ENCODE measurements at regions not wholly inside any gene's neighbourhood (a gene's known extent, or its start where the extent isn't known, plus 50 kb on each side); places are given as distances from the start of the nearest gene placed in this dataset.

DNA sequence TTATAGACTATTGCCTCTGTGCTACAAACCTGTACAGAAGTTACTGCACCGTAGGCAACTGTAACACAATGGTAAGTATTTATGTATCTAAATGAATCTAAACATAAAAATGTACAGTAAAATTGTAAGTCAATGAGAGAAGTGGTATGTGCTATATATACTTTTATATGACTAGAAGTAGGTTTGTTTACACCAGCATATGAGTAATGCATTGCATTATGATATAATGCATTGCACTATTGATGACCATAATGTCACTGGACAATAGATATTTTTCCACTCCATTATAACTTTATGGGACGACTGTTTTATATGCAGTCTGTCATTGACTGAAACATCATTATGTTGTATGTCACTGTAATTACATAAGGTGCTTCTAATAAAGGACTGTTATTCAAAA, 340.3 kb upstream of the SNX7 start:
- no peak for DNase-seq (ENCODE audit: extremely low read depth, low read depth)
- TF ChIP-seq, protein P1, sequence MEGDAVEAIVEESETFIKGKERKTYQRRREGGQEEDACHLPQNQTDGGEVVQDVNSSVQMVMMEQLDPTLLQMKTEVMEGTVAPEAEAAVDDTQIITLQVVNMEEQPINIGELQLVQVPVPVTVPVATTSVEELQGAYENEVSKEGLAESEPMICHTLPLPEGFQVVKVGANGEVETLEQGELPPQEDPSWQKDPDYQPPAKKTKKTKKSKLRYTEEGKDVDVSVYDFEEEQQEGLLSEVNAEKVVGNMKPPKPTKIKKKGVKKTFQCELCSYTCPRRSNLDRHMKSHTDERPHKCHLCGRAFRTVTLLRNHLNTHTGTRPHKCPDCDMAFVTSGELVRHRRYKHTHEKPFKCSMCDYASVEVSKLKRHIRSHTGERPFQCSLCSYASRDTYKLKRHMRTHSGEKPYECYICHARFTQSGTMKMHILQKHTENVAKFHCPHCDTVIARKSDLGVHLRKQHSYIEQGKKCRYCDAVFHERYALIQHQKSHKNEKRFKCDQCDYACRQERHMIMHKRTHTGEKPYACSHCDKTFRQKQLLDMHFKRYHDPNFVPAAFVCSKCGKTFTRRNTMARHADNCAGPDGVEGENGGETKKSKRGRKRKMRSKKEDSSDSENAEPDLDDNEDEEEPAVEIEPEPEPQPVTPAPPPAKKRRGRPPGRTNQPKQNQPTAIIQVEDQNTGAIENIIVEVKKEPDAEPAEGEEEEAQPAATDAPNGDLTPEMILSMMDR (IDR thresholded peaks at IDR 0.05; ENCODE audit: low read depth, low read length): no peak

DNA sequence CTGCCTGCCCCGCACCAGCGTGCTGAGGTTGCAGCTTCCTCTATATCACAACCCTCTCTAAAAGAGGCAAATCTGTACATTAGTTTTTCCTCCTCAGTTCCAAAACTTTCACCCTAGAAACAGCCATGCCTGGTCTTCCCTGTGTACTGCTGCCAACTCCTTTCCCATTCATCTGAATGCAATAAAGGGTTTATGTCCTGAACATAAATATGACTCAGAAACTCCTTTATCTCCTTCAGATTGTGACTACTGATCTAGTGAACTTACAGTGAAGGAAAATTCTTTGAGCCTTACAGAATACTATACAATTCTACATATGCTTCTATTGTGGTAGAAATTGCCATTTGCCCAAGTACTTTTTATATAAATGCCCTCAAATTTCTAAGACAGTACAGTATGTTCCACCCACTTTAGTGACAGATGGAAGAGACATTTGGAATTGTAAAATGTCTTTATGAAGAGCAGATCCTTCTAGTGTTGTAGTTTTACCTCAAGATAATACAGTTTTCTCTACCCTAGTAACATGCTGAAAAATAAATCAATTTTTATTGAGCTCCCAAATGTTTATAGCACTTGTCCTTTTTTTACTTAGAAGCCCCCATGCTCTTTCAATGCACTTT, 345.1 kb upstream of the SNX7 start:
- TF ChIP-seq, protein P1 (IDR thresholded peaks at IDR 0.05; ENCODE audit: low read depth, low read length): no peak
- DNase-seq (ENCODE audit: extremely low read depth, low read depth): no peak

DNA sequence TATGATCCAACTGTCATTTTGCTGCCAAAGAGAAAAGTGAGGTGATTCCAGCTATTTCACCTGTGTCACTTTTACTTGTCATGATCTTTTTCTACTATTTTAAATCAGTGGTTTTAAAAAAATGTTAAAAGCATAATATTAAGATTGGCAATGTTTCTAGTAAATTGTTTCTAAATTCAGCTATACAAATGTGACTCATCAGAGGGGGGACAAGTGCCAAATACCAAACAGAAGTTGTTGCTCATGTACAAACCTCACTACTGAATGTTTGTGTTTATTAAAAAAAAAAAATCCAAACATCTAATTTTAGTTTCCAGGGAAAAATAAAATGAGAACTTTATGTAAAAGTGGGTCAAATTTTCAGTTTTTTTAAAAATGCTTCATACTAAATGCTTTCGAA, 346.2 kb upstream of the SNX7 start:
- TF ChIP-seq, protein P1 (IDR thresholded peaks at IDR 0.05; ENCODE audit: low read depth, low read length): no peak
- DNase-seq (ENCODE audit: extremely low read depth, low read depth): peak; percentile 39

DNA sequence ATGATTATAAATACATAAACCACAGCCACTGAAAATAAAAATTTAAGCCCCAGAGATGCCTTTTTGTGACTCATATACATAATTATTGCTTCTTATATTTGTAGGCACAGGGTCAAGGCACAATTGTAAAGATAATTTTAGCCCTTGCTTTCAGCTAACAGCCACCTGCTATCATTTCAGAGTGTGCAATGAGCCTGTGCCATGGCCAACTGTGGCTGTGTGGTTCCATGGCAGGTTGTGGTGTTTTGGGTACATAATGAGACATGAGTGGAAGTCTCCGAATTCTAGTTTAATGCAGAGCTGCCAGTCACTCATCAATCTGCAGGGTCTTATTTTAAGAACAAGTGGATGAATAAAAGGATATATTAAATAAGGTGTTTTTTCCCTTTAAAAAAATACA, 346.9 kb upstream of the SNX7 start:
- TF ChIP-seq, protein P1 (IDR thresholded peaks at IDR 0.05; ENCODE audit: low read depth, low read length): no peak

DNA sequence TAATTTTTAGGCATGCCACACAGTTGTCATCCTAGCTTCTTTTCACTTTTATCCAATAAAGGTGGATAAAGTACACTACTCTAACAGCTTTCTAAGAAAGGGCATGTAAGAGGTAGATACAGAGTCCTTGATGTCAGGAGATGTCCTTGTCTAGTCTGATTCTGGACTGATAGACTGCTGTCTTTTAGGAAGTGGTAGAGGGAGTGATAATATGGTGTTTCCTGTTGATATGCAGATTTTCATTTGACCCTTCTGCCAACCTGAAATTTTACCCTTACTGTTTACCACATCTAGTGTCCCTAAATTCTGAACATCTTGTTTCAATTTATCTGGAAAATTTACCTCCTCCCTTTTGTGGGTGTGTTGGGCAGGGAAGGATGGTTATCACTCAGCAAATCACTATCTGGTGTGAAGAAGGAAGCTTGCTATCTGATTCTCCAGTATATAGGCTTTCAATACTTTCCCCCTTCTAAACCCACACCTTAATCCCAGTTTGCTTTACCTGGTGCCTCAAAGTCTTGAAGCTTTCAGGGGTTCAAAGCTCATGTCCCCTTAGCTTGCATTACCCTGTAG, 354.9 kb upstream of the SNX7 start:
- TF ChIP-seq, protein P1 (IDR thresholded peaks at IDR 0.05; ENCODE audit: low read depth, low read length): no peak
- DNase-seq (ENCODE audit: extremely low read depth, low read depth): no peak

More for the DNA sequence above, 346.9 kb upstream of the SNX7 start:
- DNase-seq (ENCODE audit: extremely low read depth, low read depth): no peak

DNA sequence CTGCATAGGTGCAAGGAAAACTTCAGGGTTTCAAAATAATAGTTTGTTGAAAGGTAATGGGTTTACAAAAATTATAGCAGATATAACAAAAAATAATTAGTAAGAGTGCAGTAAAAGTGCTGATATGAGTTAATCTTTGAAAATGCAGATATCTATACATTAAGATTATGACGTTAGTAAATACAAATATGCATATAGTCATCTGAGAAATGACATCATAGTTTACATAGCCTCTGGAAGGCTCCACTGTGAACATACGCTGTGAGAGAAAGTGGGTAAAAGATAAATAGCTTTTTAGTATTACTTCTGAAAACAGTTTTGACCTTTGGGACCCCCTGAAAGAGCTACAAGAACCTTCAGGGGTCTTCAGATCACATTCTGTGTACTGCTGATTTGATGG, 356.2 kb upstream of the SNX7 start:
- TF ChIP-seq, protein P1 (IDR thresholded peaks at IDR 0.05; ENCODE audit: low read depth, low read length): no peak

DNA sequence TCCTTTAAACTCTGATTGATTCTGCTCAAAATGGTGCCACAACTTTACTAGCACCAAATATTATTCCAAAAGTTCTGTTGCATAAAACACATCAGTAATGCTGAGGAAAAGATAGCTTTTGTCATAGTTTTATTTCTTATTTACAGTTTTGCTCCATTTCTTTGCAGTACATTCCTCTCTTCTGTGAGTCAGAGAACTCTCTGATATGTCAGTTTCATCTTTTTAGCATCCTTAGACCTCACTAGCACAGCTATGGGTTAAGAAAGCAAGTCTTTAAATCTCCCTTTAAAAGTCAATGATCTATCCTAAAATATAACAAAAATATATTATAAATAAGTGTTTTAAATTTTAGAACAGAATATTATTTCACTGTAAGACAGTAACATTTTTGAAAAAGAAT, 356.6 kb upstream of the SNX7 start:
- TF ChIP-seq, protein P1 (IDR thresholded peaks at IDR 0.05; ENCODE audit: low read depth, low read length): no peak
- DNase-seq (ENCODE audit: extremely low read depth, low read depth): no peak

More for the DNA sequence above, 356.2 kb upstream of the SNX7 start:
- DNase-seq (ENCODE audit: extremely low read depth, low read depth): no peak
